ENCODE measurements at regions not wholly inside any gene's neighbourhood (a gene's known extent, or its start where the extent isn't known, plus 50 kb on each side); places are given as distances from the start of the nearest gene placed in this dataset.

- TF ChIP-seq YY1 (IDR thresholded peaks at IDR 0.05; ENCODE audit: insufficient read depth, insufficient read length) (no peak), SUZ12 (IDR thresholded peaks at IDR 0.05; ENCODE audit: extremely low read depth, insufficient read depth, insufficient read length) (no peak), ZNF274 (IDR thresholded peaks at IDR 0.05; ENCODE audit: low read depth, low read length) (no peak)
Observed at GRCh38 chr5:99765011-99765410, 770.2 kb upstream of the FAM174A start.
